ENCODE measurements at regions not wholly inside any gene's neighbourhood (a gene's known extent, or its start where the extent isn't known, plus 50 kb on each side); places are given as distances from the start of the nearest gene placed in this dataset.

DNA sequence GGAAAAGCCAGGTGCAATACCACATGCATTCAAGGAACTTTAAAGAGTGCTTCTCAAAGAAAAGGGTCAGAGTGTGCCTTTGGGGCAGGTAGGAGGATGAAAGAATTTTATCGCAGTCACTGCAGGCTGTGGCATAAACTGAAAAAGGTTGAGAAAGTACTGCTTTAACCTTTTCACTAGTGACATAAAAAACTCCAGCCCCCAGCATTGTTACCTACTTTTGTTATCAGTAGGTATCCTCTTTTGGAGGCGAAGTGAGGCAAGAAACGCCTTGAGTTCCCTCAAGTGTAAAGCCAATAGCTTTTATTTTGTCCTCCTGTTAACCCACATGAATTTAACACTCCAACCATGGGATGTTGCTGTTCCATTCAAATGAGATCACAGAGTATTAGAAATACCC, 64.7 kb upstream of the CHD1 start:
- TF ChIP-seq POLR2A (IDR thresholded peaks at IDR 0.05; ENCODE audit: low read depth, low read length) (no peak), TAF1 (IDR thresholded peaks at IDR 0.05; ENCODE audit: borderline replicate concordance, low read depth, low read length) (no peak)
